ENCODE measurements at regions not wholly inside any gene's neighbourhood (a gene's known extent, or its start where the extent isn't known, plus 50 kb on each side); places are given as distances from the start of the nearest gene placed in this dataset.
"Not testable (repeated sequence)": the region's sequence is repeated elsewhere in the genome, so short reads cannot be mapped to it uniquely, and the experiment has no call there.

- H3K9me3 Mint-ChIP-seq: peaks cover 2% of the 10 kb centered on the region
- H3K27me3 Mint-ChIP-seq: no peaks in the 10 kb centered on the region
- CTCF ChIA-PET: no interaction called here
- no peaks in the 10 kb centered on the region for H3K4me1 Mint-ChIP-seq
- TF ChIP-seq CTCF (IDR thresholded peaks at IDR 0.05): no peak
- POLR2A ChIA-PET: no interaction called here
- no peak overlapping the region for H3K4me3 Mint-ChIP-seq
- no peak for ATAC-seq (ENCODE audit: low read depth)
- no peak overlapping the region for H3K27ac Mint-ChIP-seq
- intact Hi-C loops (cut with micrococcal nuclease): no loop called here
- DNase-seq: no peak
- no peaks in the 10 kb centered on the region for H3K36me3 Mint-ChIP-seq (ENCODE audit: low read depth)
These were observed 835.2 kb downstream of the FSCB start for GRCh38 chr14:43671716-43672485.

DNA sequence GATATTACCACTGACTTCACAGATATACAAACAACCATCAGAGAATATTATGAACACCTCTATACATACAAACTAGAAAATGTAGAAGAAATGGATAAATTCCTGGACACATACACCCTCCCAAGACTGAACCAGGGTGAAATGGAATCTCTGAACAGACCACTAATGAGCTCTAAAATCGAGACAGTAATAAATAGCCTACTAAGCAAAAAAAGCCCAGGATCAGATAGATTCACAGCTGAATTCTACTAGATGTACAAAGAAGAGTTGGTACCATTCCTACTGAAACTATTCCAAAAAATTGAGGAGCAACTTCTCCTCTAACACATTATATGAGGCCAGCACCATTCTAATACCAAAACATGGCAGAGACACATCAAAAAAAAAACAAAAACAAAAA, 837.7 kb downstream of the FSCB start:
- CTCF ChIA-PET: no interaction called here
- intact Hi-C loops (cut with micrococcal nuclease): no loop called here
- no peaks in the 10 kb centered on the region for H3K36me3 Mint-ChIP-seq (ENCODE audit: low read depth)
- DNase-seq (no peak), ATAC-seq (ENCODE audit: low read depth) (no peak)
- H3K9me3 Mint-ChIP-seq: no peaks in the 10 kb centered on the region
- H3K27ac Mint-ChIP-seq: no peak overlapping the region
- no peak overlapping the region for H3K4me3 Mint-ChIP-seq
- no peak for TF ChIP-seq CTCF (IDR thresholded peaks at IDR 0.05)
- POLR2A ChIA-PET: no interaction called here
- no peaks in the 10 kb centered on the region for H3K4me1 Mint-ChIP-seq
- no peaks in the 10 kb centered on the region for H3K27me3 Mint-ChIP-seq

DNA sequence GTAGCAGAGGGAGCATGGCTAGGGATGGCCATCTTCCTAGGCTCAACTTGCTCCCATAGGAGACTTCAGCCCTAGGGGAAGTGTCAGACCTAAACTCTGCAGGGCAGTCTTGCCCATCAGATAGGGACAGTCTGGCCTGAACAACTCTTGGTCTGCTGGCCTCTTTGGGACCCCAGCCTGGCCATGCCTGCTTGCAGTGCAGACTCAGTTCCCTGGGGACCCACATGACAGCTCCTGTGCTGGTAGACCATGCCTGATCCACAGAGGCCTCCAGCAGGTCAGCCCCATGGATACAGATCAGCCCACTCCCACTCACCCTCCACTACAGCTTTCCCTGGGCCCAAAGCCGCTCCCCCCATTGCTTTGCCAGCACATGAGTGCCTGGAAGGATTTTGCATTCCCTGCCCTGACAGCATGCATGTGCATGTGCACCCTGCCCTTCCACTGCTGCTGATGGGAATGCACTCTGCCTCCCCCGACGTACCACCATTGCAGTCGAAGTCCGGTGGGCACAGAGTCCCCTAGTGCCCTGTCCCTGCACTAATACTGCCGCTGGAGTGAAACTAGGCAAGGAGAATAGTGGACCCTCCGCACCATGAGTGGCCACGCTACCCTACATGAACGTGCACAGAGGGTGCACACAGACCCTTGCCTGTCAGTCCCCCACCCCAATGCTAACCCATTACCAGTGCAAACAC, 841.4 kb downstream of the FSCB start:
- CTCF ChIA-PET: no interaction called here
- H3K4me1 Mint-ChIP-seq: no peaks in the 10 kb centered on the region
- no peak for TF ChIP-seq CTCF (IDR thresholded peaks at IDR 0.05)
- no peaks in the 10 kb centered on the region for H3K9me3 Mint-ChIP-seq
- intact Hi-C loops (cut with micrococcal nuclease): no loop called here
- POLR2A ChIA-PET: no interaction called here
- H3K36me3 Mint-ChIP-seq (ENCODE audit: low read depth): no peaks in the 10 kb centered on the region
- H3K27ac Mint-ChIP-seq: no peak overlapping the region
- no peak for ATAC-seq (ENCODE audit: low read depth)
- H3K27me3 Mint-ChIP-seq: no peaks in the 10 kb centered on the region
- no peak for DNase-seq
- H3K4me3 Mint-ChIP-seq: no peak overlapping the region

- ATAC-seq (ENCODE audit: low read depth); H3K9me3 Mint-ChIP-seq; H3K36me3 Mint-ChIP-seq (ENCODE audit: low read depth); H3K4me3 Mint-ChIP-seq; H3K27me3 Mint-ChIP-seq; H3K27ac Mint-ChIP-seq; DNase-seq; H3K4me1 Mint-ChIP-seq; POLR2A ChIA-PET; intact Hi-C loops (cut with micrococcal nuclease); CTCF ChIA-PET: not testable (repeated sequence)
These were observed 851.9 kb downstream of the FSCB start for GRCh38 chr14:43655194-43655593.

DNA sequence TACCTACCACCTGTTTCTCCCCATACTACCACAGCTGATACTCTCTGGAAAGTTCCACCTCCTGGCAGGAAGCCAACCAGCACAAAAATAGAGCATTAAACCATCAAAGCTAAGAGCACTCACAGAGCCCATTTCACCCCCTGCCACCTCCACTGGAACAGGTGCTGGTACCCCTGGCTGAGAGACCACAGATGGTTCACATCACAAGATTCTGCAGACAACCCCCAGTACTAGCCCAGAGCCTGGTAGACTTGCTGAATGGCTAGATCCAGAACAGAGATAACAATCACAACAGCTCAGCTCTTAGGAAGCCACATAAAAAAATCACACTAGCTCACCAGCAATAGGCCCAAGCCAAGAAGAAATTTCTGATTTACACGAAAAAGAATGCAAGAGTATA, 855.2 kb downstream of the FSCB start:
- TF ChIP-seq CTCF (IDR thresholded peaks at IDR 0.05): no peak
- DNase-seq (no peak), ATAC-seq (ENCODE audit: low read depth) (no peak)
- no peak overlapping the region for H3K27ac Mint-ChIP-seq
- H3K9me3 Mint-ChIP-seq: peaks cover 6% of the 10 kb centered on the region
- ChIA-PET POLR2A (no interaction called here), CTCF (no interaction called here)
- no peaks in the 10 kb centered on the region for H3K36me3 Mint-ChIP-seq (ENCODE audit: low read depth)
- no peaks in the 10 kb centered on the region for H3K4me1 Mint-ChIP-seq
- intact Hi-C loops (cut with micrococcal nuclease): no loop called here
- H3K27me3 Mint-ChIP-seq: no peaks in the 10 kb centered on the region
- no peak overlapping the region for H3K4me3 Mint-ChIP-seq
